PC-3 (cell line): ENCODE measurements at regions not wholly inside any gene's neighbourhood (a gene's known extent, or its start where the extent isn't known, plus 50 kb on each side); places are given as distances from the start of the nearest gene placed in this dataset.

Source experiments
- EZH2phosphoT487 ChIP-seq: fragments of 300-600 bp; sonication (generic); IDR thresholded peaks from 2 replicates; pipeline ENCODE4 v1.6.1; 2018; ENCODE audit warnings: mild to moderate bottlenecking, antibody characterized with exemption, low read length, borderline replicate concordance
- TF ChIP-seq, protein P1 (sequence below): fragments of 300-600 bp; sonication (generic); conservative IDR thresholded peaks from 2 replicates; pipeline ENCODE4 v1.5.1; 2017; ENCODE audit warnings: antibody characterized with exemption, low read depth, mild to moderate bottlenecking, low read length

DNA sequence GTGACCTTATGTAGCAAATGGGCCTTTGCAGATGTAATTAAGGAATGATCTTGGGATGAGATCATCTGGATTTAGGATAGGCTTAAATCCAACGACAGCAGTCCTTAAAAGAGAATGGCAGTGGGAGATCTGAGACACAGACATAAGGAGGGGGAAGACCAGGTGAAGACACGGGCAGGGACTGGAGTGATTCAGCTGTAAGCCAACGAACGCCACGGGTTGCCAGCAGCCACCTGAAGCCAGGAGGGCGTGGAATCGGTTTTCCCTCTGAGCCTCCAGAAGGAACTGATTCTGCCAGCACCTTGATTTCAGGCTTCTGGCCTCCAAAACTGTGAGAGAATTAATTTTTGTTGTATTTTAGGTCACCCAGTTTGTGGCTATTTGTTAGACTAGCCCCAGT, 218.6 kb upstream of the ANKRD55 start:
- TF ChIP-seq, protein P1, sequence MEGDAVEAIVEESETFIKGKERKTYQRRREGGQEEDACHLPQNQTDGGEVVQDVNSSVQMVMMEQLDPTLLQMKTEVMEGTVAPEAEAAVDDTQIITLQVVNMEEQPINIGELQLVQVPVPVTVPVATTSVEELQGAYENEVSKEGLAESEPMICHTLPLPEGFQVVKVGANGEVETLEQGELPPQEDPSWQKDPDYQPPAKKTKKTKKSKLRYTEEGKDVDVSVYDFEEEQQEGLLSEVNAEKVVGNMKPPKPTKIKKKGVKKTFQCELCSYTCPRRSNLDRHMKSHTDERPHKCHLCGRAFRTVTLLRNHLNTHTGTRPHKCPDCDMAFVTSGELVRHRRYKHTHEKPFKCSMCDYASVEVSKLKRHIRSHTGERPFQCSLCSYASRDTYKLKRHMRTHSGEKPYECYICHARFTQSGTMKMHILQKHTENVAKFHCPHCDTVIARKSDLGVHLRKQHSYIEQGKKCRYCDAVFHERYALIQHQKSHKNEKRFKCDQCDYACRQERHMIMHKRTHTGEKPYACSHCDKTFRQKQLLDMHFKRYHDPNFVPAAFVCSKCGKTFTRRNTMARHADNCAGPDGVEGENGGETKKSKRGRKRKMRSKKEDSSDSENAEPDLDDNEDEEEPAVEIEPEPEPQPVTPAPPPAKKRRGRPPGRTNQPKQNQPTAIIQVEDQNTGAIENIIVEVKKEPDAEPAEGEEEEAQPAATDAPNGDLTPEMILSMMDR, result no peak
- TF ChIP-seq EZH2phosphoT487, result no peak
